CD4-positive, alpha-beta T cell treated with Interleukin-6 at 100 ng/mL for 8 hours (primary cell): ENCODE measurements at regions not wholly inside any gene's neighbourhood (a gene's known extent, or its start where the extent isn't known, plus 50 kb on each side); places are given as distances from the start of the nearest gene placed in this dataset.
"Not testable (repeated sequence)": the region's sequence is repeated elsewhere in the genome, so short reads cannot be mapped to it uniquely, and the experiment has no call there.

Source experiments
- DNase-seq: peaks from one replicate; pipeline ENCODE4 v3.0.0-alpha.2; 2020; ENCODE audit warnings: mixed read lengths, low spot score

DNA sequence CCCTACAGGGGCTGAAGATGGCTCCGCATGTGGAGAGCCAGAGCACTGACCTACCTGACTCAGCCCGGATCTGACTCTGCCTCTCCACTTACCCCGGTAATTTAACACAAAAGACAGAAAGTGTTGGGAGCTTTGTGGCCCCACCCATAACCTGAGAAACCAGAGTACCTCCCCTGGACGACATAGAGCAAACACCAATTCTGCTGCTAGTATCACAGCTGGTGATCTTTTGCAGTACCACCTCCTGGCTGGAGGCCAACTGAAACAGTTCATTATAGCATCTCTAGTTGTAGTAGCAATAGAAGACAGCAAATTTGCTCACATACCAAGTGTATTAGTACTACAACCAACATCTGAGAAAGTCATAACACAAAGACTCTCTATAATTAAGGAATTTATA, 443.9 kb downstream of the KLHL4 start:
- DNase-seq: no peak

DNA sequence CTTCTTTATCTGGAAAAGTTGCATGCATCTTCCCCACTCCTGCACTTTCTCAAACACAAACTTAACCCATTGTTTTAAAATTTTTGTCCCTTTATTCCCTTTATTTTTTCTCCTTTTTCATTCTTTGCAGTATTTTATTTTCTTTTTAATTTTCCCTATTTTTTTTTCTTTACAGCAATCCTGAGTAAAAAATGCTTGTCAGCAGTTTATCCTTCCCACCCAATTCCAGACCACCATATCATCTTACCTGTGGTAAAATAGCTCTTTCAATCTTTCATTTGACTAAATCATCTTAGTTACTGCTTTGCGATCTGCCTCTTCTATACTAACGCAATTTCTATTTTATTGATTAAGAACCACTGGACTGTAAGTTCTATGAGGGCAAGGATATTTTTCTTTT, 450.5 kb downstream of the KLHL4 start:
- no peak for DNase-seq

DNA sequence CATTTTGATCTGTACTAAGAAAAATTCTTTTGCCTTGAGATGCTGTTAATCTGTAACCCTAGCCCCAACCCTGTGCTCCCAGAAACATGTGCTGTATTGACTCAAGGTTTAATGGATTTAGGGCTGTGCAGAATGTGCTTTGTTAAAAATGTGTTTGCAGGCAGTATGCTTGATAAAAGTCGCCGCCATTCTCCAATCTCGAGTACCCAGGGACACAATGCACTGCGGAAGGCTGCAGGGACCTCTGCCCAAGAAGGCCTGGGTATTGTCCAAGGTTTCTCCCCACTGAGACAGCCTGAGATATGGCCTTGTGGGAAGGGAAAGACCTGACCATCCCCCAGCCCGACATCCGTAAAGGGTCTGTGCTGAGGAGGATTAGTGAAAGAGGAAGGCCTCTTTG, 454.5 kb downstream of the KLHL4 start:
- DNase-seq: not testable (repeated sequence)

DNA sequence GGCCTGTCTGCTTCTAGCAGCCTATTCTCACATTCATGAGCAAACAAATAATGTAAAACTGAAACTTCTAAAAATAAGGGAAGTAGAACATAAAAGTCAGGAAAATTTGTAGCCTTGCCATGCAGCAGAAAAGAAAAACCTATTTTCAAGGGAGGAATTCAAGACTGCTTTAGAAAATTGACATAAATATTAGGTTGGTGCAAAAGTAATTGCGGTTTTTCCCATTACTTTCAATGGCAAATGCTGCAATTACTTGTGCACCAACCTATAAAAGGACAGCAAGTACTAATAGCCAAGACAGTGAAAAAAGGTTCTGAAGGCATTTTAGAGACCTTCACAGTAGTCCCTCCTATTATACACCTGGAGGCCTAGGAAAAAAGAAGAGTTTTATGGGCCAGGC, 457.8 kb downstream of the KLHL4 start:
- no peak for DNase-seq

DNA sequence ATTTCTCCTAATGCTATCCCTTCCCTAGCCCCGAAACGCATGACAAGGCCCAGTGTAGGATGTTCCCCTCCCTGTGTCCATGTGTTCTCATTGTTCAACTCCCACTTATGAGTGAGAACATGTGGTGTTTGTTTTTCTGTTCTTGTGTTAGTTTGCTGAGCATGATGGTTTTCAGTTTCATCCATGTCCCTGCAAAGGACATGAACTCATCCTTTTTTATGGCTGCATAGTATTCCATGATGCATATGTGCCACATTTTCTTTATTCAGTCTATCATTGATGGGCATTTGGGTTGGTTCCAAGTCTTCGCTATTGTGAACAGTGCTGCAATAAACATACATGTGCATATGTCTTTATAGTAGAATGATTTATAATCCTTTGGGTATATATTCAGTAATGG, 490.3 kb downstream of the KLHL4 start:
- not testable (repeated sequence) for DNase-seq

DNA sequence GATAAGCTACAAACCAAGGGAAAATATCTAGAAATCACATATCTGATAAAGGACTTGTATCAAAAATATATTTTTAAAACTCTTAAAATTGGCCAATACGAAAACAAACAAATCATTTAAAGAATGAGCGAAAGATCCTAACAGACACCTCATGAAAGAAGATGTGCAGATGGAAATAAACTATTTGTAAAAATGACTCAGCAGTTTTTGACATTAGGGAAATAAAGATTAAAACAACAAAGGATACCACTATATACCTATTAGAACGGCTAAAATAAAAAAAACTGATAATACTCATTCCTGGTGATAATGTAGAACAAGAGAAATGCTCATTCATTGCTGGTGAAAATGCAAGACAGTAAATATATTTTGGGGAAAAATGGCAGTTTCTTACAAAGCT, 506.4 kb downstream of the KLHL4 start:
- no peak for DNase-seq

DNA sequence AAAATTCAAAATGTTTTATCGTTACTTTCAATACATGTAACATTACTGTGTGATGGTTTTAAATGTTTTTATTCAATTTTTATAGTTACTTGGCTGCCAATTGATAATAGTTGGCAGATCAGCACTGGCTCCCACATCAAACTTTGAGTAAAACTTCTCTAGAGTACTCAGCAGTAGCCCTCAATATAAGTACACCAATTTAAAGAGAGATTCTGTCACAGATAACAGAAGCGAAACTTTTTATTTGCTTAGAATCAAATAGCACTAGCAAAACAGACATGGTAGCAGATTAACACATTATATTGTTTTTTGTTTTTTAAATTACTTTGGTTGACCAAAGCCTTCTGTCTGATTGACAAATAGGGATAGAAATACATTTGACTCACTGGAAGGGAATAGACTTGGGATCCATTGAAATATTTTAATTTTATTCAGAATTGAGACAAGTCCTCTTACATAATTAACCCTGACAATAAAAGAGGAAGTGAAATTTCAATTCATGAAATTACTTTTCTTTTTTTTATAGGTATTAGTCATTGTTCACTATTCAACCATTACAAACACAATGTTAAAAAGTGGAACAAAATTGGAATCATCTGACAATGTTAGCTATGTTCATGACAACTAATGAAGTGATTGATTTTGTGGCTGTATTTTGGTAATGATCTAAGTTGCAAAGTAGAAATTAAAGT, 554.9 kb downstream of the KLHL4 start:
- DNase-seq: no peak

DNA sequence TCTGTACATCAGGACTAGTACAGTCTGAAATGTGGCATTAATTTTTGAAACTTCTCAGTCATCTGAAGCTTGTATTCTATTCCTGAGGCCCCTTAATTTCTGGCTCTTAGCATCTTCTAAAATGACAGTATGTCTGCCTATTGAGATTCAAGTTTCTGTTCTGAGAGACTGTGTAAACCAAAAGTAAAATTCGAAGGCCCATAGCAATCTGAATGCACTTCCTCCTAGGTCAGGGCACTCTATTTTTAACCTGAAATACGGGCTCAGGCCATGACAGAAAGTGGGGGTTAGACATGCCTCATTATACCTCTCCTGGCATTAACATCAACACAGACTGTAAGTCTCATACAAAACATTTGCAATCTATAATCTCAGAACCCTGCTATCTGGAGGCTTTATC, 584.4 kb downstream of the KLHL4 start:
- no peak for DNase-seq

DNA sequence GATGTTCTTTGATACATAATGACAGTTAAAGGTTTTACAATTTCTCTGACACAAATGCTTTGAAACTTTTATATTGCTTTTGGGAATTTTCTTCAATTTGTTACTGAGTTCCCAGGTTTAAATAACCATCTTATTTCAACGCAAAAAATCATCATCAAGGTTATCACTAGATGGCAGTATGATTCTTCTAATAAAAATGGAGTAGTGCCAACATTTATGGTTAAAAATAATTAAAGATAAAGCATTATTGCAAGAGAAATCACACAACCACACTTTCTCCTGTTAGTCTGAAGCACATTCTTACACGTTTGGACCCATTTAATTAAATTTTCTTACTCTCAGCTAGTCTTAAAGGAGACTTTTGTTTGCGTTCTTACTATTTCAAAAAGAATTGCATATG, 611.3 kb upstream of the CPXCR1 start:
- no peak for DNase-seq

DNA sequence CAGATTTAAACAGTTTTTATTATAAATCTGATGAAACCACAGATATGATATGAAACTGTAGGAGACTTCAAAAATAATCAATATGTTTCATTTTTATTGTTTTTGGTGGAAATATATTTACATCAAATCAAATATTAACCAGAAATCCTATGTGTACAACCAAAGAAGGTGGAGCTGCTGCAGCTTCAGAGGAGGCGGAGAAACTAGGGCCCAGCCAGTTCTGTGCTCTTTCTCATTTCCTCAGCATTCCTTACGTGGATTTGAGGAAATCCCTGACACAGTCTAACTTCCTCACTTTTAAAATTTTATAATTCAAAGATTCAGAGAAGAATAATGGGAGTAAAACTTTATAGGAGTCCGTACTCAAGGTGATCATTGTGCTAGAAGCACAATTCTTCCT, 610.7 kb upstream of the CPXCR1 start:
- DNase-seq: no peak

DNA sequence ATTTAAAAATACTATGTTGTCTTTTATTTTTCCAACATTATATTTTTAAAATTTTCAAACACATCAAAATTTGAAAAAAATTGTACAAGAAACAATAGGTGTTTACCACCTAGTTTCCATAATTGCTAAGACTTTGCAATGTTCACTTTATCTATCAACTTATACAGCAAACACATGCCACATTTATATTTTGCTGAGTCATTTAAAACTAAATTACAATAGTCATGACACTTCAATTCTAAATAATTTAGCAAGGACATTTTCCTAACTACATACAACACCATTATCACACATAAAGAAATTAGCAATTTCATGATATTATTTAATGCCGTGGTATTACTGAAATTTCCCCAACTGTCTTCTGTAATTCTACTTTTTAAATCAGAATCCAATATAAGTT, 600.4 kb upstream of the CPXCR1 start:
- no peak for DNase-seq

DNA sequence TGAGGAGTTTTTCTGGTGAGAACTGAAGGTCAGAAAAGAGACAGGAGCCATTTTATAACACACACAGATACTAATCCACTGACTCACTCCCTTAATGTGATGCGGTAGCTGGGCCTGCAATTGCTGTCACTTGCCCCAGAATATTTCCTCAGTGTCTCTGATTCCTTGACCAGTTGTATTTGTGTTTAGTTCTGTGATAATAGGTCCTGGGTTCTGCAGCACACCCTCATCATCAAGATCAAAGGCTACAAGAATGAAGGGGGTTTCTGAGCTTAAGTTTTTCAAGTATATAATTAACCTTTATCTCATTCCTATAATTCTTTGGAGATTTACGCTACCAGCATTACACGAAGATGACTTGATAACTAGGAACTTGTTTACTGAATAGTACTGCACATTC, 576.5 kb upstream of the CPXCR1 start:
- DNase-seq: no peak

DNA sequence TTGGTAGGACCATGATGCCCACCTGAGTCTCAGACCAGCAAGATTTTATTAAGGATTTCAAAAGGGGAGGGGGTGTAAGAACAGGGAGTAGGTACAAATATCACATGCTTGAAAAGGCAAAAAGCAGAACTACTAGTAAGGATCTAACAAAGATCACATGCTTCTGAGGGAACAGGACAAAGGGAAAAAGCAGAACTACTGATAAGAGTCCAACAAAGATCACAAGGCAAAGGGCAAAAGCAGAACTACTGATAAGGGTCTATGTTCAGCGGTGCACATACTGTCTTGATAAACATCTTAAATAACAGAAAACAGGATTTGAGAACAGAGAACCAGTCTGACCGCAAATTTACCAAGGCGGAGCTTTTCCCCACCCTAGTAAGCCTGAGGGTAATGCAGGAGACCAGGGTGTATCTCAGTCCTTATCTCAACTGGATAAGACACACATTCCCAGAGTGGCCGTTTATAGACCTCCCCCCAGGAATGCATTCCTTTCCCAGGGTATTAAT, 573.0 kb upstream of the CPXCR1 start:
- not testable (repeated sequence) for DNase-seq

DNA sequence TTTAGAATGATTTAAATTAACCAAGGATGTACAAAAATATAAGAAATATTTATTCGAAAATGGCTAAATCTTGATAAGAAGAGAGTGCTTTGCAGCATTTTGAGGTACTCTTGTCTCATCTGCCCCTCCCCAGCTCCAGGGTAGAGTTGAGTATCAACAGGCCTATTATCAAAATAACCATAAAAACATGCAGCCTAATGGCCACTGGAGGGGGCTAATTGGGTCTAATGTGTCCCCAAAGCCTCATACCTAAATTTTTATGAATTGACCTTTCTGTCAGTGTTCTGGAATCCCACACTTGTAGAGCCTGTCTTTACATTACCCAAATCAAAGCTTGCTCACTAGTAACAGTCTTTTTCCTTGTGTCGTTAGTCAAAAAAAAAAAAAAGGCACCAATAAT, 544.9 kb upstream of the CPXCR1 start:
- no peak for DNase-seq

DNA sequence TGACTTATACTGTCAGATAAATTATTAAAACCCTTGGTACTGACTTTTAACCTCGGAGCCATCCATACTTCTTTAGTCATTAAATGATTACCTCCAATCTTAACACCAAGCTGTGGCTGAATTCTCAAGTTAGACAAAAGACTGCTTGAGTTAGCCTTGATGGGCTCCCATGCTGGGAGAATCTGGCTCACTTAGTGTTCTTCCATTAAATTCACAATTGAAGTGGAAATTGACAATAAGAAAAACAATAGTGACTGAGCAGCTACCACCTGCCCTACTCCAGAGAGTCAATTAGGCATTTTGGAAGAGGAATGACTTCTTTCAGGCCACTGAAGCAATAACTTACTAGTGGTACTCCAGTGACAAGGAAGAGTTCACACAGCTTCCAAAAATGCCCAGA, 503.0 kb upstream of the CPXCR1 start:
- no peak for DNase-seq

DNA sequence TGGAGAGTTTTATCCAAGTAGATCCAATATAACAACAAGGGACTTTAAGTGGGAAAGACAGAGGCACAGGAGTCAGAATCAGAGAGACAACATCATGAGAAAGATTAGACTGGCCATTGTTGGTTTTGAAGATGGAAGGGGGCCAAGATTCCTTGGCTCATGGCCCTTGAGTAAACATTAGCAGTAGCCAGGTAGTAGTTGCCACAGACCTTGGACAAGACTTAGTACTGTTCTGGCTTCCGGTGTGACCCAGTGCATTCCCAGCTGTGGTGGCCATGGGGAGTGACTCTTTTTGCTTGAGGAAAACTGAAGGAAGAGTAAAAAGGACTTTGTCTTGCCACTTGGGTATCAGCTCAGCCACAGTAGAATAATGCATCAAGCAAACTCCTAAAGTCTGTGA, 462.2 kb upstream of the CPXCR1 start:
- no peak for DNase-seq

DNA sequence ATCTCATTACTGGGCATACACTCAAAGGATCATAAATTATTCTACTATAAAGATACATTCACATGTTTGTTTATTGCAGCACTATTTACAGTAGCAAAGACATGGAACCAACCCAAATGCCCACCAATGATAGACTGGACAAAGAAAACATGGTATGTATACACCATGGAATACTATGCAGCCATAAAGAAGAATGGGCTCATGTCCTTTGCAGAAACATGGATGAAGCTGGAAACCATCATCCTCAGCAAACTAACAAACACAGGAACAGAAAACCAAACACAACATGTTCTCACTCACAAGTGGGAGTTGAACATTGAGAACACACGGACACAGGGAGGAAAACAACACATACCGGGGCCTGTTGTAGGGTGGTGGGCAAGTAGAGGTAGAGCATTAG, 433.1 kb upstream of the CPXCR1 start:
- not testable (repeated sequence) for DNase-seq

DNA sequence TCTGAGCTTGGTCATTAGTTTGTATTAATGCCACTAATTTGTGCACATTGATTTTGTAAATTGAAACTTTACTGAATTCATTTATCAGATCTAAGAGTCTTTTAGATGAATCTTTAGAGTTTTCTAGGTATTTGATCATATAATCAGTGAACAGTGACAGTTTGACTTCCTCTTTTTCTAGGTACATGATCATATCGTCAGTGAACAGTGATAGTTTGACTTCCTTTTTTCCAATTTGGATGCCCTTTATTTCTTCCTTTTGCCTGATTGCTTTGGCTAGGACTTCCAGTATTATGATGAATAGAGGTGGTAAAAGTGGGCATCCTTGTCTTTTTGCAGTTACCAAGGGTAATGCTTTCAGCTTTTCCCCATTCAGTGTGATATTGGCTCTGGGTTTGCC, 421.4 kb upstream of the CPXCR1 start:
- no peak for DNase-seq

DNA sequence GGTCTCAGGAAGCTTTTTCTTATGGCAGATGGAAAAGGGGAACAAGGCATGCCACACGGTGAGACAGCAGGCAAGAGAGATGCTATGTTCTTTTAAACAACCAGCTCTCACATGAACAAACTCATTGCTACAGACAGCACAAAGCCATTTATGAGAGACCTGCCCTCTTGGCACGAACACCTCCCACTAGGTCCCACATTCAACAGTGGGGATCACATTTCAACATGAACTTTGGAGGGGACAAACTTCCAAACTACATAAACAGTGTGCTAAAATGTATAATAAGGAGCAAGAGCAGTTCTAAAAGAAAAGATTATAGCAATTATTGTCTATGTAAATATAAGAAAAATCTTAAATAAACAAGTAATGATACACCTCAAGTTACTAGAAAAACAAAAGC, 391.8 kb upstream of the CPXCR1 start:
- no peak for DNase-seq

DNA sequence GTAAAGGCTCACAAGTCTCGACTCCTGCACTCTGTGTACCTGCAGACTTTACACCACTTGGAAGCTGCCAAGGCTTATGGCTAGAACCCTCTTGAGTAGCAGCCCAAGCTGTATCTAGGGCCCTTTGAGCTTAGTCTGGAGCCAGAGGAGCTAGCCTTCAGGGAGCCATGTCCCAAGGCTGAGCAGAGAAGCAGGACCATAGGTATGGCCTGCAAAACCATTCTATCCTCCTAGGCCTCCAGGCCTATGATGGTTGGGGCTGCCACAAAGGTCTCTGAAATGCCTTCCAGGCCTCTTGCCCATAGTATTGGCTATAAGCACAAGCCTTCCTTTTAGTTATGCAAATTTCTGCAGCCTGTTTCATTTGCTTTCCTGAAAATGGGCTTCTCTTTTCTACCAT, 380.7 kb upstream of the CPXCR1 start:
- no peak for DNase-seq

DNA sequence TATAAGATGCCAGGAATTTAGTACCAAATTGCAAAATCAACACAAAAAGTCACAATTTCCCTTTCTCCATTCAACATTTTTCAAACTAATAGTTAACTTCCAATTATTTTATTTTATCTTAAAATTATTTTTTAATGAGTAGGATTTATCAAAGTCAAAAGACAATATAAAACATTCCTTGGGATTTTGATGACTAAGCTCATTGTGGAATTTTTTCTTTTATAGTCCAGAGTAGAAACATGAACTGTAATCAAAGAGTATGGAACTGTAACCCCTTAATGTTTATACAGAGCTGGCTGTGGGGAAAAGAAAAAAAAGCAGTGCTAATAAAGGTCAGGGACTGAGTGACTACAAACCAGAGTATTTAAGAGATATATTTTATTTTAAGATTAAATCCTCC, 368.6 kb upstream of the CPXCR1 start:
- DNase-seq: no peak

DNA sequence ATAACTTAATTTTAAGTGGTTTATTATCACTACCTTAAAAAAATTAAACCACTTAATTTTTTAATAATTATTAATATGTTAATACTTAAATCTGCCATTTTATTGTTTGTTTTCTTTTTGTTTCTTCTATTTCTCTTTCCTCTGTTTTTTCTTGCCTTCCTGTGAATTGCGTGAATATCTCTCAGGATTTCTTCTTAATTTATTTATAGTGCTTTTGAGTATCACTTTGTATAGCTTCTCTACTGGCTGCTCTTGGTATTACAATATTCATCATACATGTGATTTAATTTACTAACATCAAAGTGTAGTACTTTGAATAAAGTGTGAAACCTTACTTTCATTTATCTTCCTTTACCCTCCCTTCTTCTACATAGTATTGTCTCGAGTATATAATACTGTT, 349.5 kb upstream of the CPXCR1 start:
- no peak for DNase-seq

DNA sequence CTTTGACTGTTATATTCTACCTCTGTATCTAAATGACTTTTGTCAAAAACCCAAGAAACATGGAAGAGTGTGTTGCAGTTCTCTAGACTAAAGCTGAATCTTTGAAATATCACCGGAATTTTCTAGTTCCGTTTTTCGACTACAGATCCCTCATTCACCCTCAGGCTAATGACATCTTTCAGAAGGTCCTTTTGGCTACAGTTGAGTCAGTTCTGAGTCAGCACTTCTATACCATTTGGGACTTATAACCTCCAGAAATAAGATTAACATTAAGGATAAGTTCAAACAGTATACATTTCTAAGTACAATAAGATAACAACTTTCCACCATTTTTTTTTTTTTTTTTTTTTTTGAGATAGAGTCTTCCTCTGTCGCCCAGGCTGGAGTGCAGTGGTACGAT, 331.0 kb upstream of the CPXCR1 start:
- no peak for DNase-seq

DNA sequence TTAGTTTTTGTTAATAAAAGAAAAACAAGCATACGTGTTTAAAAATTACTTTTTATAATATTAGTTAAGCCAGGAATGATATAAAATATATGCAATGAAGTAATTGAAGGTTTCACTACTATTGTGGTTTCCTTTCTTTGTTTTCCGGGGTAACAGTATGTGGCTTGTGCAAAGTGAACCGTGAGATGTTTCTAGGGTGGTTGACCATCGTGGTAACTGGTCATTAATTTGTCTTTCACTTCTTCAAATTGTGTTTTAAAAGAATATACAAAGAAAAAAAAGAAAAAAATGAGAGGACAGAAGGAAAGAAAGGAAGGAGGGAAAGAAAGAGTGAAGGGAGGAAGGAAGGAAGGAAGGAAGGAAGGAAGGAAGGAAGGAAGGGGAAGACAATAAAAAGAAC, 330.1 kb upstream of the CPXCR1 start:
- no peak for DNase-seq

DNA sequence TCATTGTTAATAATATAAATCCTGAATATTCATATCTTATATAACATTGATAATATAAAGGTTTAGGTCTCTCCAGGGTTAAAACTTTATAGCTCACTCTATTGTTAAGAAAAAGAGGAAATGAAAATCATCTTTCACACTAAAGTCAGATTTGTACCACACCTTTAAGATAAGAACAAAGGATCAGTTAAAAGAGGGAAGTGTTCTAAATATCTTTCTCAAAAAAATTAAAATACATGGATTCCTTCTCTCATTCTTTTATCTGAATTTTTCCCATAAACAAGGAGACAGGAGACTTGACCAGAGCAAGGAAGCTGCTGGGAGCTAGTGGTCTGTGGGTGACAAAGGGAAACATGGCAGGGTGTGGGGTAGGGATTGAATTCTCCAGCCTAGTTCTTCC, 323.0 kb upstream of the CPXCR1 start:
- no peak for DNase-seq
